SK-N-SH treated with all-trans-retinoic acid at 6 μM for 48 hours (cell line): ENCODE measurements at regions not wholly inside any gene's neighbourhood (a gene's known extent, or its start where the extent isn't known, plus 50 kb on each side); places are given as distances from the start of the nearest gene placed in this dataset.

Experiments used
- ARNTL ChIP-seq: fragments of 450-650 bp; formaldehyde crosslinking; IDR thresholded peaks from 2 replicates; pipeline ENCODE4 v1.5.0; 2020; ENCODE audit warnings: low read depth, mild to moderate bottlenecking, moderate library complexity, borderline replicate concordance
- BACH2 ChIP-seq: fragments of 250-450 bp; sonication (Bioruptor Pico); IDR thresholded peaks from 2 replicates; pipeline ENCODE4 v1.9.0; 2021; ENCODE audit warnings: mild to moderate bottlenecking, borderline replicate concordance
- CSDC2 ChIP-seq: fragments of 250-450 bp; sonication (Bioruptor Pico); IDR thresholded peaks from 2 replicates; pipeline ENCODE4 v1.5.0; 2020; ENCODE audit warnings: mild to moderate bottlenecking, moderate library complexity
- ESRRG ChIP-seq: fragments of 250-450 bp; sonication (Bioruptor Pico); IDR thresholded peaks from 2 replicates; pipeline ENCODE4 v1.6.1; 2021; ENCODE audit warnings: mild to moderate bottlenecking
- GLIS3 ChIP-seq: fragments of 250-450 bp; sonication (Bioruptor Pico); IDR thresholded peaks from 2 replicates; pipeline ENCODE4 v1.5.0; 2020; ENCODE audit warnings: mild to moderate bottlenecking, moderate library complexity
- ISL1 ChIP-seq: fragments of 250-450 bp; sonication (Bioruptor Pico); IDR thresholded peaks from 2 replicates; pipeline ENCODE4 v2.1.2; 2022; ENCODE audit warnings: mild to moderate bottlenecking, moderate library complexity
- OSR1 ChIP-seq: fragments of 250-450 bp; sonication (Bioruptor Pico); IDR thresholded peaks from 2 replicates; pipeline ENCODE4 v1.8.0; 2022; ENCODE audit warnings: moderate library complexity, mild to moderate bottlenecking, inconsistent platforms
- PATZ1 ChIP-seq: fragments of 250-450 bp; sonication (Bioruptor Pico); IDR thresholded peaks from 2 replicates; pipeline ENCODE4 v1.8.0; 2020; ENCODE audit warnings: mild to moderate bottlenecking, moderate library complexity, borderline replicate concordance
- POU6F1 ChIP-seq: fragments of 250-450 bp; sonication (Bioruptor Pico); IDR thresholded peaks from 2 replicates; pipeline ENCODE4 v1.8.0; 2021; ENCODE audit warnings: low read depth, mild to moderate bottlenecking, moderate library complexity, borderline replicate concordance
- TOX ChIP-seq: fragments of 250-450 bp; sonication (Bioruptor Pico); IDR thresholded peaks from 2 replicates; pipeline ENCODE4 v1.8.0; 2021; ENCODE audit warnings: mild to moderate bottlenecking, moderate library complexity, borderline replicate concordance
- ZNF565 ChIP-seq: fragments of 450-650 bp; formaldehyde crosslinking; conservative IDR thresholded peaks from 2 replicates; pipeline ENCODE4 v1.5.0; 2020; ENCODE audit warnings: low read depth, mild to moderate bottlenecking, moderate library complexity
- TF ChIP-seq, protein P1 (sequence below): fragments of 250-450 bp; sonication (Bioruptor Pico); IDR thresholded peaks from 2 replicates; pipeline ENCODE4 v1.5.1; 2020; ENCODE audit warnings: low read depth, mild to moderate bottlenecking, moderate library complexity

GRCh38 chr6:19039287-19039686, 652.1 kb downstream of the RNF144B start:
- no peak for TF ChIP-seq ESRRG (CRISPR knock-in tag)
- TF ChIP-seq BACH2 (CRISPR knock-in tag), result no peak
- no peak for TF ChIP-seq PATZ1 (CRISPR knock-in tag)
- no peak for TF ChIP-seq ISL1 (CRISPR knock-in tag)
- TF ChIP-seq ARNTL, result no peak
- no peak for TF ChIP-seq TOX (CRISPR knock-in tag)
- TF ChIP-seq CSDC2, result no peak
- TF ChIP-seq POU6F1 (CRISPR knock-in tag), result no peak
- no peak for TF ChIP-seq GLIS3
- no peak for TF ChIP-seq ZNF565
- TF ChIP-seq, protein P1, sequence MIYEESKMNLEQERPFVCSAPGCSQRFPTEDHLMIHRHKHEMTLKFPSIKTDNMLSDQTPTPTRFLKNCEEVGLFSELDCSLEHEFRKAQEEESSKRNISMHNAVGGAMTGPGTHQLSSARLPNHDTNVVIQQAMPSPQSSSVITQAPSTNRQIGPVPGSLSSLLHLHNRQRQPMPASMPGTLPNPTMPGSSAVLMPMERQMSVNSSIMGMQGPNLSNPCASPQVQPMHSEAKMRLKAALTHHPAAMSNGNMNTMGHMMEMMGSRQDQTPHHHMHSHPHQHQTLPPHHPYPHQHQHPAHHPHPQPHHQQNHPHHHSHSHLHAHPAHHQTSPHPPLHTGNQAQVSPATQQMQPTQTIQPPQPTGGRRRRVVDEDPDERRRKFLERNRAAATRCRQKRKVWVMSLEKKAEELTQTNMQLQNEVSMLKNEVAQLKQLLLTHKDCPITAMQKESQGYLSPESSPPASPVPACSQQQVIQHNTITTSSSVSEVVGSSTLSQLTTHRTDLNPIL (CRISPR knock-in tag), result no peak
- no peak for TF ChIP-seq OSR1
